ENCODE measurements at regions not wholly inside any gene's neighbourhood (a gene's known extent, or its start where the extent isn't known, plus 50 kb on each side); places are given as distances from the start of the nearest gene placed in this dataset.

GRCh38 chr16:86419518-86419917, 90.8 kb upstream of the FOXF1 start:
- no peak for TF ChIP-seq MAX (IDR thresholded peaks at IDR 0.05; ENCODE audit: insufficient read depth, insufficient read length)
- TF ChIP-seq CTCF (IDR thresholded peaks at IDR 0.05; ENCODE audit: extremely low read depth in 1 of 2, insufficient read depth in 1 of 2, low read depth in 1 of 2, low read length in 2 of 2): no peak
- TF ChIP-seq EZH2 (IDR thresholded peaks at IDR 0.05; ENCODE audit: borderline replicate concordance, low read depth, low read length, severe bottlenecking): no peak
- no peak for TF ChIP-seq POLR2A (IDR thresholded peaks at IDR 0.05; ENCODE audit: low read depth, low read length)
- no peak for TF ChIP-seq GATA2 (IDR thresholded peaks at IDR 0.05; ENCODE audit: insufficient read depth, insufficient read length, low read depth, low read length)
- no peak for TF ChIP-seq POLR2AphosphoS5 (IDR thresholded peaks at IDR 0.05; ENCODE audit: insufficient read depth, low read depth, low read length)

Data from endothelial cell of umbilical vein (primary cell).